Middle frontal gyrus (tissue), 1 donor: ENCODE measurements at regions not wholly inside any gene's neighbourhood (a gene's known extent, or its start where the extent isn't known, plus 50 kb on each side); places are given as distances from the start of the nearest gene placed in this dataset.
"Not testable (repeated sequence)": the region's sequence is repeated elsewhere in the genome, so short reads cannot be mapped to it uniquely, and the experiment has no call there.

Source experiments
- DNase-seq: peaks from one replicate; pipeline ENCODE4 v3.0.0-alpha.2; 2015; ENCODE audit warnings: low spot score; ENCODE audit errors: extremely low spot score

DNA sequence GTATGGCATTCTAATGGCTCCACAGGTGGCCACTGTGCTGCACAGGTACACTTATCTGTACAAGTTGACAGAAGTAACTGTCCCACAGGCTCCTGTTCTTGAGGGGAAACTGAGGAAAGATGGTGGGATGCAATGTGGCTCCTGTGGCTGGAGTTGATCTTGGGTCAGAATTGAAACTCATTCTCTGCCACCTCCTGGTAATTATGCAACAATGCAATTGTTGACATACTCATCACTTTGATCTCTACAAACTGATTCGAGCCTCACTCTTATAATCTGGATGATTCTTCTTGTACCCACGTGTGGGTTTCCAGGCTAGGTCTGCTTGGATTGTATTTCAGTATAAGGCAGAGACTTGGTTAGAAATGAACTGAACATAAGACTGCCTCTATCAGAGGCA is 148.8 kb downstream of the CCNG2 start:
- no peak for DNase-seq

DNA sequence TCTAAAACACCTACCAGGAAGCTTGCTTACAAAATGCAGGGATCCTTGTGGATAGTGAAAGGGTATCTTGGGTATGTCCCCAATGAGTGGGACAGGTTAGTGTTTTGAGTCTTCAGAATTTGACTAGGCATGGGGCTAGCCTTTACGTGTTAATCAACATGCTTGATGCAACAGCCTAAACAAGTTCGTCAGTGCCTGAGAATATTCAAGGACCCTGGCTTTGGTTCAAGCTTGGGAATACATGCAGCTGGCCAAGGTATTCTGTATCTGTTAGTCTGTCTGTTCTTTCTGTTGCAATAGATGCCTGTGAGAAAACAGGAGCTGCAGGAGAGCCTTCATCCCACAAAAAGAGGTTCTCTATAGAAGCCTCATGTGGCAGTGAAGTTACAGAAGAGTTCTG is 149.5 kb downstream of the CCNG2 start:
- DNase-seq, result no peak

DNA sequence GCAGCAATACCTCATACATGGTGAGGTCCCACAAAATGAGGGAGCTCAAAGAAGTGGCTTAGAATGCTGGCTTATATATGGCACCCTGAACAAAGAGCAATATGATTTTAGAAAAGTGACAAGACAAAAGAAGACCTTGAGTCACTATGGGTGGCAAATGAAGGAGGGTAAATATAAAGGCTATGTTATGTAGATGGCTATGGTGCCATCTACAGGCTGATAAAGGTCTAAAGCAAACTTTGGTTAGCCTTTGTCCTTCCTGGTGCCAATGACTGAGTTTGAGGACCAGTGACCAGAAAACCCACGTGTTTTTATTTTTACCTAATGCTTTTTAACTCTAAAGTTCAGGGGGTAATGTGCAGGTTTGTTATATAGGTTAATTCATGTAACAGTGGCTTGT is 151.8 kb downstream of the CCNG2 start:
- no peak for DNase-seq

DNA sequence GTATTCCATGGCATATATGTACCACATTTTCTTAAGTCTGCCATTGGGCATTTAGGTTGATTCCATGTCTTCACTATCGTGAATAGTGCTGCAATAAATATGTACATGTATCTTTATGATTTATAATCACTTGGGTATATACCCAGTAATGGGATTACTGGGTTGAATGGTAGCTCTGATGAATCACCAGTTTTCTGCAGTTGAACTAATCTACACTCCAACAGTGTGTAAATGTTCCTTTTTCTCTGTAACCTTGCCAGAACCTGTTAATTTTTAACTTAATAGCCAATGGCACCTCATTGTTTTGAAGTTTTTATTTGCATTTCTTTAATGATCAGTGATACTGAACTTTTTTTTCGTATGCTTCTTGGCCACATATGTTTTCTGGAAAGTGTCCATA is 152.5 kb downstream of the CCNG2 start:
- no peak for DNase-seq

DNA sequence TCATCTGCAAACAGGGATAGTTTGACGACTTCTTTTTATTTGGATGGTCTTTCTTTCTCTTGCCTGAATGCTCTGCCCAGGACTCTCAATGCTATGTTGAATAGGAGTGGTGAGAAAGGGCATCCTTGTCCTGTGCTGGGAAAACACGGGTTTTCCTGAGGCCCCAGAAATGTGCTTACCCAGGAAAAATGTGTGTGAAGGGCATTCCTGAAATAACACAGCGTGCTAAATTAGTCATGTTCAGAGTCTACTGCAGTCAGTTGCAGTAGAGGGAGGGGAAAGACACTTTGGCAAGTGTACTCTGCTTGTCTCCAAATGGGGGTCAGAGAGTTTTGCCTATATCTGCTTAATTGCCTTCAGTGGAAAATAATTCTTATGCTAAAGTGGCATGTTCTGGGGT is 153.9 kb downstream of the CCNG2 start:
- DNase-seq, result no peak

DNA sequence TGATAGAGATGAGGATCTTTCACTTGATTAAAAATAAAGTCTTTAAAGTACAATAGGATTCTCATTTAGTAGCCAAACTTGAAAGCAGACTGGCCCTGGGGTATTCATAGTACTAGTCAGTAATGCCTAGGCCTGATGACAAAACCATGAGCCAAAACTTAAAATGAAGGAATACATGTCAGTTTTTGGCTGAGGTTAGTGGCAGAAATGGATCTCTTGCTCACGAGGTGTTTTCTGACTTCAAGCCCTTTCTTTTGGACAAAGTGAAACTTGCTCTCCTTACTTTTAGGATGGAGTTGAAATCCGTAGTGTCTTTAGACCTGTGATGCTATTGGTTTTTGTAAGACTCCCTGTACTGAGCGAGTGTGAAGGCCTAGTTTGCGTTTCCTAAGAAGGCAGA is 157.7 kb downstream of the CCNG2 start:
- no peak for DNase-seq

DNA sequence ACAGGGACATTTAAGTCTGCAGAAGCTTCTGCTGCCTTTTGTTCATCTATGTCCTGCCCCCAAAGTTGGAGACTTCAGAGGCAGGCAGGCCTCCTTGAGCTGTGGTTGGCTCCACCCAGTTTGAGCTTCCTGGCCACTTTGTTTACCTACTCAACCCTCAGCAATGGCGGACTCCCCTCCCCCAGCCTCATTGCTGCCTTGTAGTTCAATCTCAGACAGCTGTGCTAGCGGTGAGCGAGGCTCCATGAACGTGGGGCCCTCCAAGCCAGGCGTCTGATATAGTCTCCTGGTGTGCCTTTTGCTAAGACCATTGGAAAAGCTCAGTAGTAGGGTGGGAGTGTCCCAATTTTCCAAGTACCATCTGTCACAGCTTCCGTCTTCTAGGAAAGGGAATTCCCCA is 170.1 kb downstream of the CCNG2 start:
- DNase-seq, result no peak

DNA sequence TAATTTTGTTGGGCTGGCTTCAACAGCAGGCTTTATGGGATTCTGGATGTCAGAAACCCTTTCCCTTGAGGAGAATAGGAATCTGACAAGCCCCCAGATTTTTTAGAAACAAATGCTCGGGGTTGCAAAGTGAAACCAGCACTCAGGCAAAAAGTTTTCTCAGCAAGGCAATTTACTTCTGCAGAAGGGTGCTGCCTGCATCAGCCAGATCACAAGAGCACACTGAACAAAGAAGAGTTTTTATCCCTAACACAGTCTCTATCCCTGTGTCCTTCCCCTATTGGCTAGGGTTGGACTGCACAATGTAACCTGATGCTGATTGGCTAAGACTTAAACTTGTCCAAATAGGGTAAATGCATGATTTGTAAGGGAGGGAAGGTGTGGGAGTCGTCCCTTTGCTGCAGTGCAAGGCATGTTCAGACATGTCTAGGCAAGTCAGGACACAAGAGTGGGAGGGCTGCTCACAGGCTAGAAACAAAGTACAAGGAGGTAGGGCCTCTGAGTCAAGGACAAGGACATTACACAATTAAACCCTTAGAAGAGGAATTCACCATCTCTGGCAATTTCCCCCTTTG is 175.8 kb downstream of the CCNG2 start:
- no peak for DNase-seq

DNA sequence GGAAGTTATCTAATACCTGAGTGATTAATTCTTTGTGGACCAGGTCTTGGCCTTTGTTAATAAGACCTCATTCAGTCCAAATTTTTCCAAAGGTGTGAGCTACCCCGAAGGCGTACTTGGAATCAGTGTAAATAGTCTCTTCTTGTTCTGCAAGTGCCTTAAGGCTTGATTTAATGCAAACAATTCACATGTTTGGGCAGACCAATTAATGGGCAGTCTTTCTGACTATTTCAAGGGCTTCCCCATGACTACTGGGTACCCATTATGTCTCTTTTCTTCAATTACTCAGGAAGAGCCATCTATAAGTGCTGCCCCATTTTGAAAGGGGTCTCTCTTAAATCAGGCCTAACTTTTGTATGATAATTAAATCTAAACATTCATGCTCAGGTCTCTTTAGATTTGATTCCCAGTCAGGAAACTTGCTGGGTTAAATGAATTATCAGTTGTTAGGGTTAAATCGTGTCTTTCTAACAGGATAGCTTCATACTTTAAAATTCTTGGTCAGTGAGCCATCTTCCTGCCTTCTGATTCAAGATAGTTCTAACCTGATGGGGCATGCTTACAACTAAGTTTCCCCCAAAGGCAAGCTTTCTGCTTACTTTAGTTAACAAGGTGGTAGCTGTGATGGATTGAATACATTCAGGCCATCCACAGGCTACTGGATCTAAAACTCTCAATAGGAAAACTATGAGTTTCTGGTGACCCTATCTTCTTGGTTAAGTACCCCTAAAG is 179.6 kb downstream of the CCNG2 start:
- no peak for DNase-seq

DNA sequence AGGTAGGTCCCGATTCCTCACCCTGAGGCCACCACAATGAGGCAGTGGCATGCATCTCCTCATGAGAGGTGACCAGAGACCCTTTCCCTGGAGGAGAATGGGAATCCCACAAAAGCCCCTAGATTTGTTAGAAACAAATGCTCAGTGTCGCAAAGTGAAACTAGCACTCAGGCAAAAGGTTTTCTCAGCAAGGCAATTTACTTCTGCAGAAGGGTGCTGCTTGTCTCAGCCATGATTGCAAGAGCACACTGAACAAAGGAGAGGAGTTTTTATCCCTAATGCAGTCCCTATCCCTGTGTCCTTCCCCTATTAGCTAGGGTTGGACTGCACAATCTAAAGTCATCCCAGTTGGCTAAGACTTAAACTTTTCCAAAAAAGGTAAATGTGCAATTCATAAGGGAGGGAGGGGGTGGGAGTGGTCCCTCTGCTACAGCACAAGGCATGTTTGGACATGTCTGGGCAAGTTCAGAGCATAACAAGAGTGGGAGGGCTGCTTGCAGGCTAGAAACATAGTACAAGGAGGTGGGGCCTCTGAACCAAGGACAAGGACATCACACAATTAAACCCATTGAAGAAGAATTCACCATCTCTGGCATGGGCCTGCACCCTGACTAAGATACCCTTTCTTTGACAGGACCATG is 185.3 kb downstream of the CCNG2 start:
- no peak for DNase-seq

DNA sequence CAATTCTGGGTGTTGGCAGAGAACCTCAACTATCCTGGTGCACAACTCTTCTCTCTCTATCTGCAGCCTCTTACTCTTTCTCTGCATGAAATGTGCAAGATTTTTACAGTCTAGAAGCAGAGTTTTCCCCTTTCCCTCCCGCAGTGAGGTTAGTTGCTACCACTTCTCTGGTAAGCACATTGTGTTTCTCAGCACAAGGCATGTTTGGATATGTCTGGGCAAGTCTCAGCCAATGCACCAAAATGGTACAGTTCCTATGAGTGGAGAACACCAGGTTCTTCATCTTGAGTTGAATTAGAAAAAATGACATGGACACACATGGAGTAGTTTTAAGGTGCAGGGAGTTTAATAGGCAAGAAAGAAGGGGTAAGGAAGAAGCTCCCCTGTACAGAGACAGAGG is 187.0 kb downstream of the CCNG2 start:
- no peak for DNase-seq

DNA sequence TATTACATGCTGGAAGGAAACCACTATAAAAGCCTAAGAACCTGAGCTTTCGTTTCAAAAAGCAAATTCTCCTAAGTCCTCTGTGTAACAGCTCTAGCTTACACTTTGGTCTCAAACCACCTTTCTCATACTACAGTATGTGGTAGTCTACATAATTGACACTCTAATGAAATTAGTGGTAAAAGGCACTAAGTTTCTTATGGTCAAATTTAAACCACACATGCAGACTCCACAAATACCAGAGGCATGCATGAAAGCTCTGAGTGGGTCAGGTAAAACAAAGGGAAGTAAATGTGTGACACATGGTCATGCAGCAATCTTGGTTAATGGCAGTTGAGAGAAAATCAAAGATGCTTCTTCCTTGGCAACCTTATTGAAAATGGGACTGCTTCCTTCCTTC is 187.8 kb downstream of the CCNG2 start:
- DNase-seq, result no peak

DNA sequence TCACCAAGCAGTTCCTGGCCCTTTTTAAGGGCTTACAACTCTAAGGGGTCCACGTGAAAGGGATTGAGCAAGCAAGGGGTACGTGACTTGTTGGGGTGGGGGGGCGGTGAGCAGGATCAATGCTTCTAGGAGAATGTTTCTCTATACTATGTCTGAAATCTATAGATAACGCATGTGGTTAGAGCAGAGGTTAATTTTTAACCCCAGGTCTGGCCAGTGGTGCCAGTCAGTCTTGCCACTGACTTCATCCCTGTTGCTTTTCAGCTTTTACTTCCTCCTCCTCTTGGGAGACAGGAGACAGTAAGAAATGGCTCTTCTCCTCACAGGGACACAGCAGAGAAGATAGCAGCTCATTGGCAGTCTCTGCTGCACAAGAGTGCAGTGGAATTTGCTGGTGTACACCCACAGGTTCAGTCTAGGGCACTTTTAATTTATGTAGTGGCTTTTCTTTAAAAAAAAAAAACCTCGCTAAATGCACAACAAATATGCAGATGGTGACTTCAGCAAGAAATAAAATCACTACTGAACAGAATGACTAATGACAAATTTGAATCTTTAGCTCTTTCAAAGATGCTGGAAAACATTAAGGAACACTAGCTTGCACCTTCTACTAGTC is 190.5 kb downstream of the CCNG2 start:
- DNase-seq, result no peak

DNA sequence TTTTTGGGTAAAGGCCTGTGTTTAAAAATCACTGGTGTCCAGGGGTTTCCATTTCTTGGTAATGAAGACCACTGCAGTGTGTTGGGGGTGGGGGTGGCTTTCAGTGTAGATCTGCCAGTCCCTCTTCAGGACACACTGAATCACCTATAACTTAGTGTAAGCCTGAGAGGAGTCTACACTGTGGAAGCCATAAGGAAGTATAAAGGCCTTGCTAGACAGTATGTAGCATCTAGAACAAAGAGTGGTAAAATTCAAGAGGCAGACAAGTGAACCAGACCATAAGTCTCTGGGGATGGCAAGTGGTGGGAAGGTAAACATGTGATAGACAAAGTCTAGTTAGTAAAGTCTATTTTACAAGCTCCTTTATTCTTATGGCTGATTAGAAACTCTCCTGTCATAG is 191.8 kb downstream of the CCNG2 start:
- DNase-seq, result no peak

DNA sequence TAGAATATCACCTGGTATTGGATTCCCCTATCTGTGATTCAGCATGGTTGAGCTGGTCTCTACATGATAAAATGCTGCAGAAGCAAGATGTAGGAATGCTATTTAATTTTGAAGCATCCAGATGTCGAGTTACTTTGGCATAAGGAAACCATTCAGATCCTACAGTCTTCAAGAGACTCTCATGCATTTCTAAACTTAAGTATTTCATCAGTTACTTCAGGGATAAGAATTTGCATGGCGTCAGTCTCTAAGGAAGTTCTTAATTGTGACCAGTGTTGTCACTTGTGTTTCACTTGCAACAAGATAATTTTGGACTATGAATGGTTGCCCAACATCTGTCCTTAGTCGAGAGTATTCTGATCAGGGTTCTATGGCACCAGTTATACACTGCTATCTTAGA is 192.4 kb downstream of the CCNG2 start:
- no peak for DNase-seq

DNA sequence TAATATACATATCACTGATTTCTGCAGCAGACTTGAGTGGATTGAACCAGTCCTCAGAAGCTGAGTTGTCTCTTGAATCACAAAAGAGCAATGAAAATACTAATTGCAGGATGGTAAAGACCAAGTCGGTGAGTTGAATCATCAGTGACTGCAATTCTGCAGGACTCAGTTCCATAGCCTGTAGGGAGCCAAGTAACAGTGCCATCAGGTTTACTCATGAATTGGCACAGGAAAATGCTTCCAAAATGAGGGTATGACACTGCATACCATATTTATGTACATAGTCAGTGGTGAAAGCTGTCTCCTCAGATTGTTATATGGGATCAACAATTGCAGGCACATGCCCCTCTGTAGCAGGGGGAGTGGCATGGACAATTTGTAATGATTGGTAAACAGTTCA is 192.8 kb downstream of the CCNG2 start:
- DNase-seq, result no peak

DNA sequence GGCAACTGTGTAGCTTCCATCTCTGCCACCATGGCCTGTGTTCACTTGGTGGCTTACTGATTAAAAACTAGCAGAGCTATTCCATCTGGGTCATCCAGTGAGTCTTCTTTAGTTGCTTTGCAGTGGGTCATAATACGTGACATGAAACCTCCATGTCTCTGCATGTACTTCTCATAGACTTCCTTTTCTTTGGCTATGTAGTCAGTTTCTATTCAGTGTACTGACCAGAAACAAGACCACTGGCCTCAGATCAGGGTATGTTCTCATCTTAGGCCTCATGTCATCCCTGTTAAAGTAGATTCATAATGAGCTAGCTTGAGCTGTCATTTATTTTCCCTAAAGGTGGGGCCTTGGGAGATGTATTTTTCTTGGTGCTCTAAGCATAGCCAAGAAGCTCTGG is 195.2 kb downstream of the CCNG2 start:
- no peak for DNase-seq

DNA sequence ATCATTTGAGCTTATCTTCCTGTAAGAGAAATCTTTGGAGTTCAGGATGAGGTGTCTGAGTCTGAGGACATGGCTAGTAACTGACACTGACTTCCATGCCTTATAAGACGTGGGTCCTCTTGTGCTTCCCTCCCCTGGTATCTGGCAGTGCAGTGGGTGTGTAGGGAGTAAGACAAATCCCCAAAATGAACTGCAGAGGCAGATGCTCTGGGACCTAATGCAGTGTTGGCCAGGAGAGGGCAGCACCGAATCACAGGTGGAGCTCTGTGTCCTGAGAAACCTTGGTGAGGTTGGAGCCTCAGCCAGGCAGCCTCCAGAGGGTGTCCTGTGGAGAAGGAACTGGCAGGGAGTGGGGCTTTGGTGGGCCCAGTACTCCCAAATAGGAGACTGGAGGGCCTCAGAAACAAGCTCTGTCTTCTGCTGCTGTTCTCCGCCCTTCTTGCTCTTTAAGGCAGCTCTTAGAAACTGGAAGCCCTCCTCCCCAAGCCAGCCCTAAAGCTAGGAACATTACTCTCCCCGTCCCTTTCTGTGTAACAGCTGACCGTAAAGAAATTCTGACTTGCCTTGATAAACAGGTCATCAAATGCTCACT is 196.8 kb downstream of the CCNG2 start:
- DNase-seq, result not testable (repeated sequence)

DNA sequence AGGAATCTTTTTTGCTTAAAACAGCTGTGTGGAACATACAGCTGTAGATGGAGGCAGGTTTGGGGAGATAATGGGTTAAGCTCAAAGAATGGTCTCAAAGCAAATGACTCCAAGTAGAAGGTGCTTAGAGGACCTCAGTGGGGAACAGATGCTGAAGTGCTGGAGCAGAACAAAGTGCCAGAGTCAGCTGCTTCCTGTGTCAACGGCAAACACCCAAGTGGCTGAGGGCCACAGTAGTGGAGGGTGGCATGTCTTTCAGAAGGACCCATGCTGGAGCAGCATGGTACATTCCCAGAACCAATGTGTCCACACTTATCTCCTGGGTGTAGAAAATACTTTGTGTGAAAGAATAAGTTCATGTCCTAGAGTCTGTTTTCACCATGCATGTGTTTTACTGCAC is 197.5 kb downstream of the CCNG2 start:
- no peak for DNase-seq

DNA sequence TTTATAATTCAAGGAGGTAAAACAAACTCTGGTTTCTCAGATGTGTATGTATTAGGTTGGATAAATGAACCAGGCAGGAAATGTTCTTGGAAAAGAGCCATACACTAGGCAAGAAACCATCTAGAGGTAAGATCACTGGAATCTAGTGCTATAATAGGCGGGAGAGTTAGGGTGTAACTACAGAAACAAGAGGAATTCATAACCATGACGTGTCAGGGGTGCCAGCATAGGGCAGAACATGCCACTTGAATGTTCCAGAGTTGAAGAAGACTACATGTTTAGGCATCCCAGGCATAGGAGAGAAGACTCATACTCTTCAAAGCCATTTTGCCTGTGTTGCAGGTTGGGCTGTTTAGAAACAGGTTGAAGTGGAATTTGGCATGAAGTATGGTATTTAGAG is 198.7 kb downstream of the CCNG2 start:
- no peak for DNase-seq

DNA sequence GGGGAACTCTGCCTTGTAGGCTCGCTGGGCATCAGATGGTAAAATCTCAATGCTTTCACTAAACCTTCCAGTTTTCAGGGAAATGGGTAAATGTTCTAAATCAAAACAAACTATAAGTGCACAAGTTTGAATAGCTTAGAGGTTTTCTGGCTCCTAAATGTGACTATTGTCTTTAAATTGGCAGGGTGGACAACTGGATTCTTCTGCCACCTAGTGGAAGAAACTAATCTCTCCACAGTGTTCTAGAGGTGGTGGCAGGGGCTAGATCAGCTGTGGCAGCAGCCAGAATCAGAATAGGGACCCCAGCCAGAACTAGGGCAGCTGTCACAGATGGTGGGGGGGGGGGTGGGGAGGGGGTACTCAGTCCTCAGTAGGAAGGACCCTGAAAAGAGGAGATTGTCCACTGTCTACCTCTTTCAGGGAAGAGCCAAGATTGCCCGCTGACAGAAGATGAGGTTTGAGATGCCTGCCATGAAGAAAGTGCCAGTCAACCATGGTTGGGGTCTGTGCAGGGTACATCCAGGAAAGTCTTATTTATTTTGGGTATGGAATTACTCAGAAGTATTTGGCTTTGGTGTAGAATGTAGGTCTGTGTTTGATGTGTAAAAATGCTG is 201.4 kb downstream of the CCNG2 start:
- DNase-seq, result peak; percentile 8

DNA sequence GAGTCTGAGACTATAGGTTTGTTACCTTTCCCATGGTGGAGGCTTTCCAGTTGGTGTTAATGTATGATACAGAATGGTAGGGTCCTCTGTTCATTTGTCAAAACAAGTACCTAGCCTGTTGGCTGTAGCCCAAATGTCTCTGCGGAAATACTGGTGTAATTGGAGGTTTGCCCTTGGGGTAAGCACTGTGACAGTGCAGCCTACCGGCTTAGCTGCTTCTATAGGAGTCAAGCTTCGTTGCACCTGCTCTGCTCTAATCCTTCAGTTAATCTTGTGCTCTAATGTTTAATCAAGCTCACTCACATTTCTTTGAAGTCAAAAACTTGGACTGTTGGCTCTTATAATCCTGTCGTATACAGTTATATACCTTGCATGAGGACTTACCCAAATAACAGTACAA is 203.4 kb downstream of the CCNG2 start:
- no peak for DNase-seq
